ENCODE measurements at regions not wholly inside any gene's neighbourhood (a gene's known extent, or its start where the extent isn't known, plus 50 kb on each side); places are given as distances from the start of the nearest gene placed in this dataset.

DNA sequence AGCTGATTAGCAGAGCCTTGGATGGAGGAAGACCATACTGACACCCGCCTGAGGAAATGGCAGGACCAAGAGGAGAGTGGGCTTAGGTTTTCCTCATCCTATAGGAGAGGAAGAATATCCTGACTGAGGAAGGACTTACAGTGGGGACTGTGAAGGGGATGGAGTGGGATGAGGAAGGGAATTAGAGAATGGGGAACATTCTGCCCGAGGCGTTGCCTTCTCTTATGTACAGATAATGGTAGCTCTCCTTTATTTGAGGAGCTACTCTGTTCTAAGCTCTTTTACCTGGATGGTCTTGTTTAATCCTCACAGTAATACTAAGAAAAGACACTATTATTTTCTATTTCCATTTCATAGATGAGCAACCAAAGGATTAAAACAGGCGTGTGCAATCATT is 56.0 kb downstream of the OLFML3 start:
- TF ChIP-seq ZNF462 (CRISPR knock-in tag; IDR thresholded peaks at IDR 0.05): 0 out of 2 replicates have a peak, but pooled peaks have one; percentile 20
- no peak for TF ChIP-seq CREB1 (CRISPR knock-in tag; IDR thresholded peaks at IDR 0.05; ENCODE audit: low read depth)
- no peak for TF ChIP-seq ZNF114 (CRISPR knock-in tag; IDR thresholded peaks at IDR 0.05)
- no peak for TF ChIP-seq CTCF (conservative IDR thresholded peaks at IDR 0.05; ENCODE audit: low read depth in 2 of 2)
- H4K20me1 ChIP-seq (replicated peaks; ENCODE audit: insufficient read depth): no peaks in the 10 kb centered on the region
- no peak overlapping the region for H3K4me3 Mint-ChIP-seq
- no peaks in the 10 kb centered on the region for H3K27me3 ChIP-seq (ENCODE audit: insufficient read depth)
- H3F3A ChIP-seq (replicated peaks; ENCODE audit: low read depth): peaks cover 21% of the 10 kb centered on the region
- peaks cover 43% of the 10 kb centered on the region for H3K4me1 Mint-ChIP-seq
- H3K4me1 ChIP-seq (ENCODE audit: insufficient read depth): peaks cover 56% of the 10 kb centered on the region
- DNase-seq (ENCODE audit: low spot score): peak; percentile 10
- H3K4me2 ChIP-seq: peak overlapping the region; percentile 75
- no peaks in the 10 kb centered on the region for H3K36me3 ChIP-seq (ENCODE audit: insufficient read depth)
- H3K4me3 ChIP-seq: peak overlapping the region; percentile 51
- ATAC-seq: no peak
- peaks cover 9% of the 10 kb centered on the region; the same call in 2 of the 3 replicates for H3K36me3 Mint-ChIP-seq (ENCODE audit: low read depth)
- H3K9me3 Mint-ChIP-seq: no peaks in the 10 kb centered on the region
- H3K27ac ChIP-seq (ENCODE audit: low read depth): peak overlapping the region; percentile 98
- H3K9me2 ChIP-seq (ENCODE audit: insufficient read depth): peaks cover 7% of the 10 kb centered on the region; the same call in 1 of the 2 replicates
- no peak overlapping the region; the same call in 1 of the 2 replicates for H3K27ac Mint-ChIP-seq
- H3K79me2 ChIP-seq (replicated peaks; ENCODE audit: insufficient read depth): peaks cover 5% of the 10 kb centered on the region; the same call in 1 of the 2 replicates
- H3K27me3 Mint-ChIP-seq (ENCODE audit: insufficient read depth, low read depth, poor library complexity): peaks cover 7% of the 10 kb centered on the region
- H2AFZ ChIP-seq: no peak overlapping the region
